Activated CD8-positive, alpha-beta T cell treated with anti-CD3 and anti-CD28 coated beads for 36 hours (primary cell): ENCODE measurements at regions not wholly inside any gene's neighbourhood (a gene's known extent, or its start where the extent isn't known, plus 50 kb on each side); places are given as distances from the start of the nearest gene placed in this dataset.

Experiments used
- ATAC-seq: fragments of 200-7000 bp; cut with Tn5 transposase; one replicate; pipeline ENCODE4 v1.10.0; 2021; ENCODE audit warnings: mild to moderate bottlenecking, moderate library complexity
- CTCF ChIA-PET: fragments of 350-600 bp; sonication (Branson Sonifier 250); formaldehyde crosslinking; loops from one replicate; lab custom pipeline; 2021; ENCODE audit warnings: antibody characterized with exemption; lab: Charles Lee
- POLR2A ChIA-PET: fragments of 350-600 bp; sonication (Branson Sonifier 250); formaldehyde crosslinking; loops from one replicate; lab custom pipeline; 2021; ENCODE audit warnings: antibody characterized with exemption; lab: Charles Lee
- DNase-seq: peaks from one replicate; pipeline ENCODE4 v3.0.0-alpha.2; 2020
- H3K27ac Mint-ChIP-seq: one replicate; pipeline ENCODE4 v1.8.0; 2021; ENCODE audit warnings: mild to moderate bottlenecking, mixed read lengths
- H3K27me3 Mint-ChIP-seq: one replicate; pipeline ENCODE4 v1.8.0; 2021; ENCODE audit warnings: mixed read lengths
- H3K36me3 Mint-ChIP-seq: one replicate; pipeline ENCODE4 v1.8.0; 2021; ENCODE audit warnings: low read depth, mixed read lengths
- H3K4me1 Mint-ChIP-seq: one replicate; pipeline ENCODE4 v1.8.0; 2021; ENCODE audit warnings: low read depth, mixed read lengths
- H3K4me3 Mint-ChIP-seq: one replicate; pipeline ENCODE4 v1.8.0; 2021; ENCODE audit warnings: mild to moderate bottlenecking, moderate library complexity, mixed read lengths
- H3K9me3 Mint-ChIP-seq: one replicate; pipeline ENCODE4 v1.8.0; 2021; ENCODE audit warnings: mixed read lengths
- CTCF ChIP-seq: fragments of 200-600 bp; IDR thresholded peaks from one replicate; pipeline ENCODE4 v1.8.0; 2022; ENCODE audit warnings: antibody characterized with exemption, mild to moderate bottlenecking
- intact Hi-C: fragments of 100-400 bp; cut with micrococcal nuclease; formaldehyde crosslinking; loops from one replicate; pipeline ENCODE4 v1.10.0; 2022

DNA sequence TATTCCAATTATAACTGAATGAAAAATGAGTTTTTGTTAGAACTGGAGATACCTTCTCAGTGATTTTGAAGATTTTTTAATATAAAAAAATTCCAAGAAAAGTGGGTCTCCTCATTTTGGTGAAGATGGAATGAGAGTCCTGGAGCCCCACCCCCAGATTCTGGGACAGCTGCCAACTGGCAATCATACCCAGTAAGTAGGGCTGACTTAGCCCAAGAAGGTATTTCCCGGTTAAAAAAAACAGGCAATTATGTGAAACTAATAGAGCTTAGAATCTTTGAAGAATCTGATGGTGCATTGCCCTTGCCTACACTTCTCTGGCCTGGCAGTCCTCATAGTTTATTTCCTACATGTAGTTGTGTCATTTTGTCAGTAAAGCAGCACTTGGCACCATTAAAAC, 52.8 kb upstream of the VWDE start:
- Mint-ChIP-seq H3K9me3 (no peaks in the 10 kb centered on the region), H3K27me3 (peaks cover 5% of the 10 kb centered on the region), H3K4me3 (no peak overlapping the region), H3K4me1 (no peaks in the 10 kb centered on the region), H3K27ac (no peak overlapping the region), H3K36me3 (no peaks in the 10 kb centered on the region)
- POLR2A ChIA-PET: no interaction called here
- intact Hi-C loops: no loop called here
- CTCF ChIA-PET: interaction anchor here (1.0 to 2.4 kb wide), 3 partner anchors 20 to 41 kb away, joined by 3 to 10 read pairs (median 3); no protein-coding TSS in a partner anchor
- no peak for DNase-seq
- no peak for ATAC-seq
- TF ChIP-seq CTCF: no peak

- ChIA-PET CTCF (interaction anchor here (0.6 to 3.5 kb wide), 34 partner anchors 8 to 178 kb away, joined by 3 to 90 read pairs (median 6); a partner anchor contains a TSS), POLR2A (no interaction called here)
- ATAC-seq (peak; percentile 97), DNase-seq (no peak)
- peak; percentile 67 for TF ChIP-seq CTCF
- no peak overlapping the region for H3K4me3 Mint-ChIP-seq
- peaks cover 5% of the 10 kb centered on the region for H3K27me3 Mint-ChIP-seq
- no peak overlapping the region for H3K27ac Mint-ChIP-seq
- intact Hi-C loops: loop anchor here (2.0 kb wide), 1 partner anchor 32 kb away; no protein-coding TSS in a partner anchor
- no peaks in the 10 kb centered on the region for H3K9me3 Mint-ChIP-seq
- H3K36me3 Mint-ChIP-seq: no peaks in the 10 kb centered on the region
- H3K4me1 Mint-ChIP-seq: no peaks in the 10 kb centered on the region
Observed at GRCh38 chr7:12458520-12459131, 55.0 kb upstream of the VWDE start.

DNA sequence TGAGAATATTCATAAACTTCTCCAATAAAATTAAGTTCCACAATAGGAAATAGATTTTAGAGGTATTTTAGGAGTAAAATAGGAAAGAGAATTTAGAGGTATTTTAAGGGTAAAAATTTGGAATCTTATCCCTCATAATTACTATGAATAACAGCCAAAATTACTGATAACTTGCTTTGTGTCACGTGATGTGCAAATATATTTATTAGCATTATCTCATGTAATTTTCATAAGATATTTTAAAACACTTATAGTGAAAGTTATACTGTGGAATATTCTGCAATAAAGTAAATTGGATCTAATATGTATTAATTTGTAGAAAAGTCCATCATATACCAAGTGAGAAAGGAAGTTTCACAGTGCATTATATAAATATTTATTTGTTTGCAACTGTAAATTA, 64.2 kb upstream of the VWDE start:
- ATAC-seq (no peak), DNase-seq (no peak)
- H3K4me1 Mint-ChIP-seq: no peaks in the 10 kb centered on the region
- no peak for TF ChIP-seq CTCF
- H3K27ac Mint-ChIP-seq: no peak overlapping the region
- no peak overlapping the region for H3K4me3 Mint-ChIP-seq
- intact Hi-C loops: no loop called here
- POLR2A ChIA-PET: no interaction called here
- CTCF ChIA-PET: interaction anchor here (1.0 to 2.6 kb wide), 2 partner anchors 9 to 22 kb away, joined by 3 to 18 read pairs; no protein-coding TSS in a partner anchor
- peaks cover 4% of the 10 kb centered on the region for H3K27me3 Mint-ChIP-seq
- H3K36me3 Mint-ChIP-seq: no peaks in the 10 kb centered on the region
- no peaks in the 10 kb centered on the region for H3K9me3 Mint-ChIP-seq

DNA sequence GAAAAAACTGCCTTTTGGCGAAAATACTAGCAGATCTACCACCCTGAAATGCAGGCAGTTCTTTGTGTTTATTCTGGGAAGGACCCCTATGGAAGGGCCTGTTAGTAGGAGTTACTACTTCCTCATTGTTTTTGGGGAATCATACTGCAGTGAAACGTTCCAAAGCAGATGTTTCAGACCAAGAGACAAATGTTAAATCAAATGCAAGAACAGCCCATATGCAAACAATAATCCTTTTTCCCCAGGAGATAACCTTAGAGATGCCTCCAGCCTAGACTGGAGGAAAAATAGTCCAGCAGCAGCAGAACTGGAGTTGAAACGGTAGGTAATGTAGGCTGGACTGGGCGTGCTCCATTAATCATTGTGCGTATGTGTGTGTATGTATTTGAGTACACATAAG, 65.9 kb upstream of the VWDE start:
- Mint-ChIP-seq H3K27ac (no peak overlapping the region), H3K27me3 (peaks cover 4% of the 10 kb centered on the region), H3K9me3 (no peaks in the 10 kb centered on the region), H3K4me1 (no peaks in the 10 kb centered on the region), H3K4me3 (no peak overlapping the region), H3K36me3 (no peaks in the 10 kb centered on the region)
- no peak for ATAC-seq
- POLR2A ChIA-PET: no interaction called here
- no peak for DNase-seq
- intact Hi-C loops: no loop called here
- CTCF ChIA-PET: interaction anchor here (2.6 kb wide), 1 partner anchor 11 kb away, joined by 18 read pairs; no protein-coding TSS in a partner anchor
- TF ChIP-seq CTCF: no peak

GRCh38 chr7:12470930-12471329, 67.3 kb upstream of the VWDE start:
- DNase-seq (no peak), ATAC-seq (no peak)
- ChIA-PET POLR2A (no interaction called here), CTCF (interaction anchor here (0.7 to 1.6 kb wide), 3 partner anchors 12 to 20 kb away, joined by 3 to 9 read pairs (median 3); no protein-coding TSS in a partner anchor)
- H3K9me3 Mint-ChIP-seq: no peaks in the 10 kb centered on the region
- peaks cover 4% of the 10 kb centered on the region for H3K27me3 Mint-ChIP-seq
- H3K4me1 Mint-ChIP-seq: no peaks in the 10 kb centered on the region
- no peaks in the 10 kb centered on the region for H3K36me3 Mint-ChIP-seq
- no peak for TF ChIP-seq CTCF
- intact Hi-C loops: no loop called here
- H3K4me3 Mint-ChIP-seq: no peak overlapping the region
- H3K27ac Mint-ChIP-seq: no peak overlapping the region
